ENCODE measurements at regions not wholly inside any gene's neighbourhood (a gene's known extent, or its start where the extent isn't known, plus 50 kb on each side); places are given as distances from the start of the nearest gene placed in this dataset.
"Not testable (repeated sequence)": the region's sequence is repeated elsewhere in the genome, so short reads cannot be mapped to it uniquely, and the experiment has no call there.

GRCh38 chr13:53447863-53448262 lies 419.2 kb downstream of the OLFM4 start:
- no peak overlapping the region for H3K4me3 ChIP-seq (ENCODE audit: low read depth, low read length)
- TF ChIP-seq CTCF (IDR thresholded peaks at IDR 0.05; ENCODE audit: low read depth, low read length) = no peak
- in situ Hi-C loops (cut with HindIII; ENCODE audit: low sequenced_read_pairs) = no loop called here
- DNase-seq (ENCODE audit: low read depth, low spot score) = no peak

- in situ Hi-C loops (cut with HindIII; ENCODE audit: low sequenced_read_pairs); DNase-seq (ENCODE audit: low read depth, low spot score); H3K4me3 ChIP-seq (ENCODE audit: low read depth, low read length): not testable (repeated sequence)
Measured at GRCh38 chr13:53452263-53452808, 423.7 kb downstream of the OLFM4 start.

- no peak for DNase-seq (ENCODE audit: low read depth, low spot score)
- TF ChIP-seq CTCF (IDR thresholded peaks at IDR 0.05; ENCODE audit: low read depth, low read length) = no peak
- in situ Hi-C loops (cut with HindIII; ENCODE audit: low sequenced_read_pairs) = no loop called here
- H3K4me3 ChIP-seq (ENCODE audit: low read depth, low read length) = no peak overlapping the region
Measured at GRCh38 chr13:53460796-53461195, 432.2 kb downstream of the OLFM4 start.

GRCh38 chr13:53463106-53463505 lies 434.5 kb downstream of the OLFM4 start:
- no peak overlapping the region for H3K4me3 ChIP-seq (ENCODE audit: low read depth, low read length)
- DNase-seq (ENCODE audit: low read depth, low spot score) = no peak
- in situ Hi-C loops (cut with HindIII; ENCODE audit: low sequenced_read_pairs) = no loop called here
- TF ChIP-seq CTCF (IDR thresholded peaks at IDR 0.05; ENCODE audit: low read depth, low read length) = no peak

- H3K4me3 ChIP-seq (ENCODE audit: low read depth, low read length) = no peak overlapping the region
- in situ Hi-C loops (cut with HindIII; ENCODE audit: low sequenced_read_pairs) = no loop called here
- no peak for TF ChIP-seq CTCF (IDR thresholded peaks at IDR 0.05; ENCODE audit: low read depth, low read length)
- DNase-seq (ENCODE audit: low read depth, low spot score) = no peak
Measured at GRCh38 chr13:53466576-53466975, 438.0 kb downstream of the OLFM4 start.

- in situ Hi-C loops (cut with HindIII; ENCODE audit: low sequenced_read_pairs) = no loop called here
- no peak for TF ChIP-seq CTCF (IDR thresholded peaks at IDR 0.05; ENCODE audit: low read depth, low read length)
- no peak for DNase-seq (ENCODE audit: low read depth, low spot score)
- no peak overlapping the region for H3K4me3 ChIP-seq (ENCODE audit: low read depth, low read length)
Measured at GRCh38 chr13:53473397-53473796, 444.8 kb downstream of the OLFM4 start.

GRCh38 chr13:53474878-53475277 lies 446.3 kb downstream of the OLFM4 start:
- no peak overlapping the region for H3K4me3 ChIP-seq (ENCODE audit: low read depth, low read length)
- no peak for DNase-seq (ENCODE audit: low read depth, low spot score)
- TF ChIP-seq CTCF (IDR thresholded peaks at IDR 0.05; ENCODE audit: low read depth, low read length) = no peak
- in situ Hi-C loops (cut with HindIII; ENCODE audit: low sequenced_read_pairs) = no loop called here
